ENCODE measurements at regions not wholly inside any gene's neighbourhood (a gene's known extent, or its start where the extent isn't known, plus 50 kb on each side); places are given as distances from the start of the nearest gene placed in this dataset.

DNA sequence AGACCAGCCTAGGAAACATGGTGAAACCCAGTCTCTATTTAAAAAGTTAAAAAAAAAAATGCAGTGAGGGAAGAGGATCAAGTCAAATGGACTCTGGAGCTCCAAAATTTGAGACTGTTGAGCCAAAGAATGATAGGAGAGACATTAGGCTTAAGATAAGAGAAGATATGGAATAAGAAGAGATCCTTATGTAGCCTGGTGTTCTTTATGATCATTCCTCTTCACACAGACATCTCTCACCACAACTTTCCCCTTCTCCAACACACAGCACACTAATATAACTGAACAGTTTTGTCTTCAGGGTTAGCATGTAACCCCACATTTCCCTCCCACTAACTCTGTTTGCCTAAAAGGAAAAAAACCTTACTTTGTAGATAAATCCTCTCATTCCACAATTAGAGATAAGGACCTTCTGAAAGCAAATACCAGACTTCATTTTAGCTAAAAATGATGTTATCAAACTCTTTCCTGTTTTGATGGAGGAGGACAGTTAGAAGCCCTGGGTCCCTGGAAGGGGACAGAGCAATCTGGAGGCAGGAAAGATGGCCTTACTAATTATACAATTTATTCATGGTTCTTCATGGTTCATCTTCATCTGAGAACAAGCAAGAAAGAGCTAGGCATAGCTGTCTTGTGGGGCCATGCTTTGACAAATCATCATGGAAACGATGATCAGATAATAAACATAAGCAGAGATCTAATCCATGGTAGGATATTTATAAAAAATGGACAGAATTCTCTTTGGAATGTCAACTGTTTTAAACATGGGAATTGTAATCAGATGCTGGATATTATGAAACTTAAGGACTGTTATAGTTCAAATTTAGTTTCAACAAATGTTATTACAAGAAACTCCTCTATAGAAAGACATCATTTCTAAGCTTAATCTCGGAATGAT is 96.7 kb upstream of the S1PR1 start:
- Histone ChIP-seq H3K4me1 (ENCODE audit: low read length) (no peaks in the 10 kb centered on the region), H3K36me3 (replicated peaks; ENCODE audit: insufficient read depth, low read length) (no peaks in the 10 kb centered on the region), H4K20me1 (ENCODE audit: insufficient read depth, low read length) (no peaks in the 10 kb centered on the region), H3K9me3 (replicated peaks; ENCODE audit: insufficient read depth, low read length) (no peaks in the 10 kb centered on the region), H3F3A (ENCODE audit: insufficient read depth, low read length) (no peaks in the 10 kb centered on the region), H3K79me2 (ENCODE audit: low read length) (no peaks in the 10 kb centered on the region), H3K27ac (ENCODE audit: low read length) (no peak overlapping the region), H2AFZ (ENCODE audit: low read length) (no peak overlapping the region), H3K4me2 (ENCODE audit: low read depth, low read length) (no peak overlapping the region), H3K4me3 (ENCODE audit: low read length) (no peak overlapping the region), H3K9ac (ENCODE audit: low read length) (no peak overlapping the region), H3K27me3 (replicated peaks; ENCODE audit: insufficient read depth, low read length) (no peaks in the 10 kb centered on the region), H3K9me2 (replicated peaks; ENCODE audit: insufficient read depth, low read length) (no peaks in the 10 kb centered on the region)
- no peak for DNase-seq
- TF ChIP-seq EZH2phosphoT487 (IDR thresholded peaks at IDR 0.05; ENCODE audit: low read length), result no peak

DNA sequence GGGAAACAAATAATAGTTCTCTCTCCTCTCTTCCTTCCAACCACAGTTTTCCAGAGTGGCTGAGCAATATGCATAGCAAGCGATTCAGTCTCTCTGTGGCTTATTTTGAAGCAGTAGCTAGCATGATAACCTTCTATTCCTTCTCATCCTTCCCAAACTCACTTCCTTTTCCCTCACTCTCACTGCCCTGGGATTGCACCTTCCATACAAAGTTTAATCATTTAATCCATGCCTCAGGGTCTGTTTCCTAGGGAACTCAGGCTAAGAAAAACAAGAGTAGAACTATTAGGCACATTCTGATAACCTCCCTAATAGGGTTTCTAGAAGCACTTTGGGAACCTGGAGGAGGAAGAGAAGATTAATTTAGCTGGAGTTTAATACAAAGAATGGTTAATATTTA is 97.7 kb upstream of the S1PR1 start:
- DNase-seq, result no peak
- Histone ChIP-seq H3F3A (ENCODE audit: insufficient read depth, low read length) (no peaks in the 10 kb centered on the region), H3K4me1 (ENCODE audit: low read length) (no peaks in the 10 kb centered on the region), H3K27me3 (replicated peaks; ENCODE audit: insufficient read depth, low read length) (no peaks in the 10 kb centered on the region), H3K36me3 (replicated peaks; ENCODE audit: insufficient read depth, low read length) (no peaks in the 10 kb centered on the region), H3K9ac (ENCODE audit: low read length) (no peak overlapping the region), H3K9me2 (replicated peaks; ENCODE audit: insufficient read depth, low read length) (no peaks in the 10 kb centered on the region), H3K4me2 (ENCODE audit: low read depth, low read length) (no peak overlapping the region), H3K4me3 (ENCODE audit: low read length) (no peak overlapping the region), H3K9me3 (replicated peaks; ENCODE audit: insufficient read depth, low read length) (no peaks in the 10 kb centered on the region), H3K27ac (ENCODE audit: low read length) (no peak overlapping the region), H2AFZ (ENCODE audit: low read length) (no peak overlapping the region), H4K20me1 (ENCODE audit: insufficient read depth, low read length) (no peaks in the 10 kb centered on the region), H3K79me2 (ENCODE audit: low read length) (no peaks in the 10 kb centered on the region)
- TF ChIP-seq EZH2 (optimal IDR thresholded peaks at IDR 0.05; ENCODE audit: low read depth, low read length) (no peak), EZH2phosphoT487 (IDR thresholded peaks at IDR 0.05; ENCODE audit: low read length) (no peak)
- TF ChIP-seq, protein P1, sequence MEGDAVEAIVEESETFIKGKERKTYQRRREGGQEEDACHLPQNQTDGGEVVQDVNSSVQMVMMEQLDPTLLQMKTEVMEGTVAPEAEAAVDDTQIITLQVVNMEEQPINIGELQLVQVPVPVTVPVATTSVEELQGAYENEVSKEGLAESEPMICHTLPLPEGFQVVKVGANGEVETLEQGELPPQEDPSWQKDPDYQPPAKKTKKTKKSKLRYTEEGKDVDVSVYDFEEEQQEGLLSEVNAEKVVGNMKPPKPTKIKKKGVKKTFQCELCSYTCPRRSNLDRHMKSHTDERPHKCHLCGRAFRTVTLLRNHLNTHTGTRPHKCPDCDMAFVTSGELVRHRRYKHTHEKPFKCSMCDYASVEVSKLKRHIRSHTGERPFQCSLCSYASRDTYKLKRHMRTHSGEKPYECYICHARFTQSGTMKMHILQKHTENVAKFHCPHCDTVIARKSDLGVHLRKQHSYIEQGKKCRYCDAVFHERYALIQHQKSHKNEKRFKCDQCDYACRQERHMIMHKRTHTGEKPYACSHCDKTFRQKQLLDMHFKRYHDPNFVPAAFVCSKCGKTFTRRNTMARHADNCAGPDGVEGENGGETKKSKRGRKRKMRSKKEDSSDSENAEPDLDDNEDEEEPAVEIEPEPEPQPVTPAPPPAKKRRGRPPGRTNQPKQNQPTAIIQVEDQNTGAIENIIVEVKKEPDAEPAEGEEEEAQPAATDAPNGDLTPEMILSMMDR (IDR thresholded peaks at IDR 0.05; ENCODE audit: low read length), result no peak

DNA sequence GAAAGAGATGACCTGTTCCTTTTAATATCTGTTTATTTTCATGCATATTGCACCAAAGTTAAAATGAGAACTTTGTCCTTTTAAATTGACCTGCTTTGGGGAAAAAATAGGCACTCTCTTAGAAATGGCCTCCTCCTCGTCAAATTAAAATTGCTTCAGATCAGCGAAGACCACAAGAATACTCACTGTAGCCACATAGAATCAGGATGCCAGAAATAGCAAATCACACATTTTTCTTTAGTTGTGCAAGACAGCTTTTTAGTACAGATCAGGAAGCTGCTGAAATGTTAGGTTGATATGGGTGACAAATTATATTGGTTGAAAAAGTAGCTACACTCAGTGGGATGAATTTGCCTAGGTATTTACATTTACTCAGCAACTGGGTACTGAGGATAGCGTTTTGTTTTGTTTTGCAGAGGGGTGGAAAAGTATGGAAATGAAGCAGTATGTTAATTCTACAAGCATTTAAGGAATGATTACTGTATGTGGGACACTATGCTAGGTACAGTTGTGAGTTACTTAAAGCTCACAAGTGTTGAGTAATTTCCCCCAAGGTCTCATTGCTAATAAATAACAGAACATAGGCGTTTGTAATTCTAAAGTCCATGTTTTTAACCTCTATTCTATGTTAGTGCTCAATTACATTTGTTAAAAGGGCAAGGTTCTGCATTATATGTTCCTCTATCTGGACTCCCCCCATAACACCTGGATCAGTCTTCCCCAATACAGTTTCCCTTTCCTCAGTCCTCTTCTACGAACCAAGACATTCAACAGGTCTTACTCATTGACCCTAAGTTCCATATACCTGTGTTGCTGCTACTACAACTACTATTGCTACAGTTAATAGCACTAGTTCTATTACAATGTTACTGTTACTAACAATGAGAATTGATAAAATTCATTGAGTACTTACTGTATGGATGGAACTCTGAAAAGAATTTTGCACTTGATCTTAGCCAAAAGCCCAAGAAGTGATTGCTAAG is 99.4 kb upstream of the S1PR1 start:
- H2AFZ ChIP-seq (ENCODE audit: low read length), result no peak overlapping the region
- H3K9me3 ChIP-seq (replicated peaks; ENCODE audit: insufficient read depth, low read length), result no peaks in the 10 kb centered on the region
- no peaks in the 10 kb centered on the region for H3K27me3 ChIP-seq (replicated peaks; ENCODE audit: insufficient read depth, low read length)
- no peaks in the 10 kb centered on the region for H3K79me2 ChIP-seq (ENCODE audit: low read length)
- no peaks in the 10 kb centered on the region for H3K9me2 ChIP-seq (replicated peaks; ENCODE audit: insufficient read depth, low read length)
- TF ChIP-seq, protein P1 (IDR thresholded peaks at IDR 0.05; ENCODE audit: low read length), result no peak
- TF ChIP-seq EZH2 (optimal IDR thresholded peaks at IDR 0.05; ENCODE audit: low read depth, low read length) (no peak), EZH2phosphoT487 (IDR thresholded peaks at IDR 0.05; ENCODE audit: low read length) (no peak)
- H3K9ac ChIP-seq (ENCODE audit: low read length), result no peak overlapping the region
- no peaks in the 10 kb centered on the region for H4K20me1 ChIP-seq (ENCODE audit: insufficient read depth, low read length)
- no peaks in the 10 kb centered on the region for H3F3A ChIP-seq (ENCODE audit: insufficient read depth, low read length)
- H3K27ac ChIP-seq (ENCODE audit: low read length), result no peak overlapping the region
- H3K4me2 ChIP-seq (ENCODE audit: low read depth, low read length), result no peak overlapping the region
- H3K4me1 ChIP-seq (ENCODE audit: low read length), result no peaks in the 10 kb centered on the region
- no peak overlapping the region for H3K4me3 ChIP-seq (ENCODE audit: low read length)
- no peaks in the 10 kb centered on the region for H3K36me3 ChIP-seq (replicated peaks; ENCODE audit: insufficient read depth, low read length)
- no peak for DNase-seq

Data from MM.1S (cell line).